CD14-positive monocyte (primary cell): ENCODE measurements at regions not wholly inside any gene's neighbourhood (a gene's known extent, or its start where the extent isn't known, plus 50 kb on each side); places are given as distances from the start of the nearest gene placed in this dataset.

Source experiments
- DNase-seq, 3 donors: peaks; one replicate each; pipeline ENCODE4 v3.0.0-alpha.2; 2011 to 2022
- H2AFZ ChIP-seq: 2 replicates; pipeline ENCODE4 v1.6.0; 2012; ENCODE audit warnings: mild to moderate bottlenecking, low read depth, low read length, inconsistent platforms; ENCODE audit not compliant: insufficient read depth, poor library complexity, severe bottlenecking
- H3K27ac ChIP-seq, 2 donors: 1 replicate in 1 of 2; 2 replicates in 1 of 2; pipeline ENCODE4 v1.5.1; 2012 to 2013; ENCODE audit warnings: low read length in 2 of 2, control low read depth in 1 of 2, inconsistent platforms in 1 of 2, low read depth in 1 of 2, mild to moderate bottlenecking in 1 of 2
- H3K27me3 ChIP-seq, 2 donors: one replicate each; pipeline versions ENCODE4 v1.6.0 to v1.6.1; 2011 to 2013; ENCODE audit warnings: low read length in 2 of 2; ENCODE audit not compliant: control insufficient read depth in 2 of 2, insufficient read depth in 2 of 2
- H3K36me3 ChIP-seq, 2 donors: replicated peaks in 1 of 2; 1 replicate in 1 of 2; 2 replicates in 1 of 2; pipeline versions ENCODE4 v1.5.1 to v1.6.1; 2012 to 2013; ENCODE audit warnings: low read length in 2 of 2, control low read depth in 1 of 2, inconsistent platforms in 1 of 2, mild to moderate bottlenecking in 1 of 2; ENCODE audit not compliant: insufficient read depth in 2 of 2, control insufficient read depth in 1 of 2
- H3K4me1 ChIP-seq, 2 donors: 1 replicate in 1 of 2; 2 replicates in 1 of 2; pipeline versions ENCODE4 v1.5.1 to v1.6.1; 2012 to 2013; ENCODE audit warnings: low read length in 2 of 2, control low read depth in 1 of 2, inconsistent platforms in 1 of 2, mild to moderate bottlenecking in 1 of 2, moderate library complexity in 1 of 2; ENCODE audit not compliant: insufficient read depth in 2 of 2, control insufficient read depth in 1 of 2
- H3K4me2 ChIP-seq: replicated peaks from 2 replicates; pipeline ENCODE3; 2012; ENCODE audit warnings: low read length, moderate library complexity, mild to moderate bottlenecking; ENCODE audit not compliant: poor library complexity, severe bottlenecking; ENCODE audit errors: extremely low read depth
- H3K4me3 ChIP-seq, 3 experiments: fragments of 200-600 bp in 1 of 3; sonication (generic) in 1 of 3; replicated peaks in 1 of 3; 1 replicate in 2 of 3; 2 replicates in 1 of 3; pipeline ENCODE4 v1.5.1; 2011 to 2013; ENCODE audit warnings: low read length in 3 of 3, mild to moderate bottlenecking in 3 of 3, control low read depth in 2 of 3, low read depth in 2 of 3, inconsistent platforms in 1 of 3, moderate library complexity in 1 of 3
- H3K79me2 ChIP-seq: 2 replicates; pipeline ENCODE4 v1.6.0; 2012; ENCODE audit warnings: mild to moderate bottlenecking, control low read depth, inconsistent platforms, low read length, moderate library complexity; ENCODE audit not compliant: insufficient read depth
- H3K9ac ChIP-seq: 2 replicates; pipeline ENCODE4 v1.6.0; 2017; ENCODE audit warnings: low read length, mild to moderate bottlenecking; ENCODE audit not compliant: insufficient read depth, poor library complexity, severe bottlenecking
- H3K9me3 ChIP-seq, 2 donors: replicated peaks in 1 of 2; 1 replicate in 1 of 2; 2 replicates in 1 of 2; pipeline versions ENCODE4 v1.5.1 to v1.6.1; 2012 to 2013; ENCODE audit warnings: low read length in 2 of 2, control low read depth in 1 of 2; ENCODE audit not compliant: control insufficient read depth in 1 of 2, insufficient read depth in 1 of 2
- H4K20me1 ChIP-seq: 2 replicates; pipeline ENCODE4 v1.6.0; 2012; ENCODE audit warnings: mild to moderate bottlenecking, low read length, control low read depth, moderate library complexity; ENCODE audit not compliant: insufficient read depth
- H3K27ac Mint-ChIP-seq, 7 donors: one replicate each; pipeline ENCODE4 v1.8.0; 2020; ENCODE audit warnings: mild to moderate bottlenecking in 7 of 7, mixed read lengths in 7 of 7, moderate library complexity in 6 of 7, inconsistent platforms in 2 of 7
- H3K27me3 Mint-ChIP-seq, 3 donors: one replicate each; pipeline ENCODE4 v1.8.0; 2021 to 2022; ENCODE audit warnings: low read depth in 3 of 3, mild to moderate bottlenecking in 3 of 3, mixed read lengths in 3 of 3, moderate library complexity in 3 of 3, inconsistent platforms in 1 of 3
- H3K36me3 Mint-ChIP-seq, 2 donors: one replicate each; pipeline ENCODE4 v1.8.0; 2020; ENCODE audit warnings: mixed read lengths in 2 of 2, inconsistent platforms in 1 of 2, mild to moderate bottlenecking in 1 of 2
- H3K4me1 Mint-ChIP-seq: one replicate; pipeline ENCODE4 v1.8.0; 2020; ENCODE audit warnings: mild to moderate bottlenecking, mixed read lengths
- H3K4me3 Mint-ChIP-seq, 2 donors: one replicate each; pipeline ENCODE4 v1.8.0; 2020; ENCODE audit warnings: mild to moderate bottlenecking in 2 of 2, mixed read lengths in 2 of 2, moderate library complexity in 1 of 2
- H3K9me3 Mint-ChIP-seq, 7 donors: one replicate each; pipeline ENCODE4 v1.8.0; 2020 to 2022; ENCODE audit warnings: mixed read lengths in 7 of 7, mild to moderate bottlenecking in 6 of 7, moderate library complexity in 6 of 7, inconsistent platforms in 2 of 7
- WGBS: methylation state at CpG from one replicate; pipeline ENCODE4 v1.1.5; 2013; ENCODE audit warnings: missing lambda C conversion rate; ENCODE audit not compliant: insufficient coverage; 5-methylcytosine and 5-hydroxymethylcytosine counted together
- intact Hi-C, 2 donors: fragments of 100-400 bp; cut with micrococcal nuclease; formaldehyde crosslinking; loops; one replicate each; pipeline versions ENCODE4 v1.15.0 to v1.15.1; 2023
- TF ChIP-seq, protein P1 (sequence below): fragments of 200-600 bp; IDR thresholded peaks from one replicate; pipeline ENCODE4 v1.8.0; 2022; ENCODE audit warnings: antibody characterized with exemption, mild to moderate bottlenecking

- no peaks in the 10 kb centered on the region for H3K36me3 Mint-ChIP-seq
- no peak overlapping the region for H3K9ac ChIP-seq
- no peaks in the 10 kb centered on the region for H4K20me1 ChIP-seq
- no peaks in the 10 kb centered on the region for H3K27me3 ChIP-seq
- no peak overlapping the region for H3K27ac ChIP-seq
- no peaks in the 10 kb centered on the region for H3K9me3 ChIP-seq
- H3K4me3 ChIP-seq, result no peak overlapping the region
- H3K36me3 ChIP-seq, result no peaks in the 10 kb centered on the region
- no CpG with 5 or more reads among the region's 2 CpGs for WGBS
- no peak overlapping the region for H3K4me3 Mint-ChIP-seq
- H3K27ac Mint-ChIP-seq, result peak overlapping the region in 1 of 7 donors; percentile 71
- no peaks in the 10 kb centered on the region for H3K27me3 Mint-ChIP-seq
- H3K4me1 Mint-ChIP-seq, result peaks cover 24% of the 10 kb centered on the region
- peak overlapping the region; percentile 31 for H2AFZ ChIP-seq
- no peaks in the 10 kb centered on the region for H3K4me1 ChIP-seq
- TF ChIP-seq, protein P1, sequence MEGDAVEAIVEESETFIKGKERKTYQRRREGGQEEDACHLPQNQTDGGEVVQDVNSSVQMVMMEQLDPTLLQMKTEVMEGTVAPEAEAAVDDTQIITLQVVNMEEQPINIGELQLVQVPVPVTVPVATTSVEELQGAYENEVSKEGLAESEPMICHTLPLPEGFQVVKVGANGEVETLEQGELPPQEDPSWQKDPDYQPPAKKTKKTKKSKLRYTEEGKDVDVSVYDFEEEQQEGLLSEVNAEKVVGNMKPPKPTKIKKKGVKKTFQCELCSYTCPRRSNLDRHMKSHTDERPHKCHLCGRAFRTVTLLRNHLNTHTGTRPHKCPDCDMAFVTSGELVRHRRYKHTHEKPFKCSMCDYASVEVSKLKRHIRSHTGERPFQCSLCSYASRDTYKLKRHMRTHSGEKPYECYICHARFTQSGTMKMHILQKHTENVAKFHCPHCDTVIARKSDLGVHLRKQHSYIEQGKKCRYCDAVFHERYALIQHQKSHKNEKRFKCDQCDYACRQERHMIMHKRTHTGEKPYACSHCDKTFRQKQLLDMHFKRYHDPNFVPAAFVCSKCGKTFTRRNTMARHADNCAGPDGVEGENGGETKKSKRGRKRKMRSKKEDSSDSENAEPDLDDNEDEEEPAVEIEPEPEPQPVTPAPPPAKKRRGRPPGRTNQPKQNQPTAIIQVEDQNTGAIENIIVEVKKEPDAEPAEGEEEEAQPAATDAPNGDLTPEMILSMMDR, result no peak
- no peak overlapping the region for H3K4me2 ChIP-seq
- no peak for DNase-seq
- intact Hi-C loops, result no loop called here
- H3K9me3 Mint-ChIP-seq, result peaks cover 0 to 2% (median 0%) of the 10 kb centered on the region in 7 donors
- H3K79me2 ChIP-seq, result no peaks in the 10 kb centered on the region
These were observed 225.5 kb upstream of the SAMSN1 start for GRCh38 chr21:14771593-14771992.

GRCh38 chr21:14768042-14768441 lies 221.9 kb upstream of the SAMSN1 start:
- H3K27ac ChIP-seq, result no peak overlapping the region

More at GRCh38 chr21:14768042-14768441, 221.9 kb upstream of the SAMSN1 start:
- no peaks in the 10 kb centered on the region for H3K9me3 ChIP-seq
- TF ChIP-seq, protein P1, result no peak
- H3K36me3 ChIP-seq, result no peaks in the 10 kb centered on the region
- H3K9me3 Mint-ChIP-seq, result peaks cover 0 to 2% (median 0%) of the 10 kb centered on the region in 7 donors
- H3K27me3 Mint-ChIP-seq, result peaks cover 0 to 1% (median 0%) of the 10 kb centered on the region in 3 donors
- no peak overlapping the region for H3K4me3 Mint-ChIP-seq
- H3K27me3 ChIP-seq, result no peaks in the 10 kb centered on the region
- peaks cover 9 to 10% of the 10 kb centered on the region in 2 donors for H3K4me1 ChIP-seq
- no peaks in the 10 kb centered on the region for H3K36me3 Mint-ChIP-seq
- no peak overlapping the region for H3K9ac ChIP-seq
- H3K4me1 Mint-ChIP-seq, result peaks cover 18% of the 10 kb centered on the region
- 100% methylated on average over 1 of the region's 2 CpGs for WGBS
- intact Hi-C loops, result loop anchor here in 1 of 2 donors (10.0 kb wide), 1 partner anchor 363 kb away; no protein-coding TSS in a partner anchor
- H2AFZ ChIP-seq, result no peak overlapping the region
- no peaks in the 10 kb centered on the region for H3K79me2 ChIP-seq
- DNase-seq, result no peak
- no peak overlapping the region for H3K4me3 ChIP-seq
- H3K27ac Mint-ChIP-seq, result no peak overlapping the region
- no peak overlapping the region for H3K4me2 ChIP-seq
- no peaks in the 10 kb centered on the region for H4K20me1 ChIP-seq
